ENCODE measurements at regions not wholly inside any gene's neighbourhood (a gene's known extent, or its start where the extent isn't known, plus 50 kb on each side); places are given as distances from the start of the nearest gene placed in this dataset.

DNA sequence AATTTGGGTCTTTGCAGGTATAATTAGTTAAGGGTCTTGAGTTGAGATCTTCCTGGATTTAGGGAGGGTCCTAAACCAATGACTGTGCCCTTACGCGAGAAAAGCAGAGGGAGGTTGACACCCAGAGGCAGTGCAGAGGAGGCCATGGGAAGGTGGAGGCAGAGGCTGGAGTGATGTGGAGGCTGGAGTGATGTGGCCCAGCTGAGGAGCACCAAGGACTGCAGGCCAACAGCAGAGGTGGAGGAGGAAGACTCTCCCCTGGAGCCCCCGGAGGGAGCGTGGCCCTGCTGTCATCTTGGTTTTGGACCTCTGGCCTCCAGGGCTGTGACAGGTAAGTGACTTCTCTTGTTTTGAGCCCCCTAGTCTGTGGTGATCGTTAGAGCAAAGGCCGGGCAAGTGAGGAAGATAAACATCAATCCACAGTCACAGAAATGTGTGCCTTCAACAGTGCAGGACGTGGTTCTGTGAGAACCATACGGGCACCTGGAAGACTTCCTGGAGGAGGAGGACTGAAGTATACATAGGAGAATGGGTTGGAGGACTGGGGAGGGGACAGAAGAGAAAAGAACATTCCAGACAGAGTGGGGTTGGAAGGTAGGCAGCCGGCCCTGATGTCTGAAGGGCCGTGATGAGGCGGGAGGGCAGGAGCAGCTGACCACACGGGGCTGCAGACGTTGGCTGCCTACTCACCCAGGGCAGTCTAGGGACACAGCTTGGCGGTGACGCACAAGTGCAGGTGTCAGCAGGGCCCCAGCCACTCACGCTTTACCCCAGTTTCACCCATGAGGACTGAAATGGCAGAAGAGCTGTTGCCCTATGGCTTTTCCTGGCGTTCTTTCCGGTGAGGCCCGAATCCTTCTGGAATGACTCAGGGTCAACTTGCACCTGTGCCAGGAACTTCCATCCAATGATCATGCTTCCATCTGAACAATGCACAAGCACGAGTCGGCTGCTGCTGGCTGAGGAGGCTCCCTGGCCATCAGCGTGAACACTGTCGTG, 270.2 kb downstream of the CTTN start:
- TF ChIP-seq, protein P1, sequence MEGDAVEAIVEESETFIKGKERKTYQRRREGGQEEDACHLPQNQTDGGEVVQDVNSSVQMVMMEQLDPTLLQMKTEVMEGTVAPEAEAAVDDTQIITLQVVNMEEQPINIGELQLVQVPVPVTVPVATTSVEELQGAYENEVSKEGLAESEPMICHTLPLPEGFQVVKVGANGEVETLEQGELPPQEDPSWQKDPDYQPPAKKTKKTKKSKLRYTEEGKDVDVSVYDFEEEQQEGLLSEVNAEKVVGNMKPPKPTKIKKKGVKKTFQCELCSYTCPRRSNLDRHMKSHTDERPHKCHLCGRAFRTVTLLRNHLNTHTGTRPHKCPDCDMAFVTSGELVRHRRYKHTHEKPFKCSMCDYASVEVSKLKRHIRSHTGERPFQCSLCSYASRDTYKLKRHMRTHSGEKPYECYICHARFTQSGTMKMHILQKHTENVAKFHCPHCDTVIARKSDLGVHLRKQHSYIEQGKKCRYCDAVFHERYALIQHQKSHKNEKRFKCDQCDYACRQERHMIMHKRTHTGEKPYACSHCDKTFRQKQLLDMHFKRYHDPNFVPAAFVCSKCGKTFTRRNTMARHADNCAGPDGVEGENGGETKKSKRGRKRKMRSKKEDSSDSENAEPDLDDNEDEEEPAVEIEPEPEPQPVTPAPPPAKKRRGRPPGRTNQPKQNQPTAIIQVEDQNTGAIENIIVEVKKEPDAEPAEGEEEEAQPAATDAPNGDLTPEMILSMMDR (conservative IDR thresholded peaks at IDR 0.05 in 1 of 2, IDR thresholded peaks at IDR 0.05 in 1 of 2; ENCODE audit: low read depth in 1 of 2, low read length in 2 of 2): no peak
- TF ChIP-seq EZH2 (IDR thresholded peaks at IDR 0.05; ENCODE audit: low read length, missing control alignments): no peak
